ENCODE measurements at regions not wholly inside any gene's neighbourhood (a gene's known extent, or its start where the extent isn't known, plus 50 kb on each side); places are given as distances from the start of the nearest gene placed in this dataset.

GRCh38 chr2:120552800-120553481 is 182.7 kb upstream of the GLI2 start (continued):
- TF ChIP-seq PTBP1 (IDR thresholded peaks at IDR 0.05; ENCODE audit: low read depth, low read length, poor library complexity, severe bottlenecking) (no peak), FOXP4 (CRISPR knock-in tag; IDR thresholded peaks at IDR 0.05) (peak; percentile 62), TFAP4 (IDR thresholded peaks at IDR 0.05; ENCODE audit: borderline replicate concordance, low read depth) (peak; percentile 48; the same call in 1 of the 2 replicates), FOXK2 (IDR thresholded peaks at IDR 0.05) (no peak), GABPB1 (CRISPR knock-in tag; IDR thresholded peaks at IDR 0.05) (peak; percentile 60; the same call in 1 of the 2 replicates), NRL (CRISPR knock-in tag; IDR thresholded peaks at IDR 0.05; ENCODE audit: borderline replicate concordance) (peak; percentile 80; the same call in 1 of the 2 replicates), ZNF350 (CRISPR knock-in tag; IDR thresholded peaks at IDR 0.05; ENCODE audit: borderline replicate concordance, low read depth) (peak; percentile 85), FOSL2 (CRISPR knock-in tag; IDR thresholded peaks at IDR 0.05) (peak; percentile 78), HNRNPK (IDR thresholded peaks at IDR 0.05; ENCODE audit: low read depth, low read length, poor library complexity, severe bottlenecking) (no peak), HBP1 (CRISPR knock-in tag; IDR thresholded peaks at IDR 0.05; ENCODE audit: low read depth) (peak; percentile 35; the same call in 1 of the 2 replicates), ZFP36L2 (CRISPR knock-in tag; IDR thresholded peaks at IDR 0.05) (no peak), ZNF205 (CRISPR knock-in tag; IDR thresholded peaks at IDR 0.05) (peak; percentile 70; the same call in 1 of the 2 replicates), ZBTB25 (CRISPR knock-in tag; IDR thresholded peaks at IDR 0.05) (no peak; the same call in 1 of the 2 replicates), ZBED4 (CRISPR knock-in tag; IDR thresholded peaks at IDR 0.05; ENCODE audit: borderline replicate concordance) (peak; percentile 99), HOXA9 (CRISPR knock-in tag; IDR thresholded peaks at IDR 0.05; ENCODE audit: borderline replicate concordance) (no peak), TBL1XR1 (IDR thresholded peaks at IDR 0.05; ENCODE audit: borderline replicate concordance, low read length, partially characterized antibody) (peak; percentile 85), ATAD3A (CRISPR knock-in tag; IDR thresholded peaks at IDR 0.05) (no peak), TMF1 (CRISPR knock-in tag; IDR thresholded peaks at IDR 0.05; ENCODE audit: low read depth) (no peak), SALL2 (CRISPR knock-in tag; IDR thresholded peaks at IDR 0.05) (no peak), ZNF562 (CRISPR knock-in tag; IDR thresholded peaks at IDR 0.05; ENCODE audit: borderline replicate concordance) (no peak), DNMT1 (CRISPR knock-in tag; IDR thresholded peaks at IDR 0.05) (peak; percentile 87)
